Left renal pelvis (tissue), 4 donors: ENCODE measurements at regions not wholly inside any gene's neighbourhood (a gene's known extent, or its start where the extent isn't known, plus 50 kb on each side); places are given as distances from the start of the nearest gene placed in this dataset.

Source experiments
- DNase-seq, 4 donors: peaks; one replicate each; pipeline ENCODE4 v3.0.0-alpha.2; 2013; ENCODE audit warnings: low read depth in 4 of 4, low spot score in 3 of 4

DNA sequence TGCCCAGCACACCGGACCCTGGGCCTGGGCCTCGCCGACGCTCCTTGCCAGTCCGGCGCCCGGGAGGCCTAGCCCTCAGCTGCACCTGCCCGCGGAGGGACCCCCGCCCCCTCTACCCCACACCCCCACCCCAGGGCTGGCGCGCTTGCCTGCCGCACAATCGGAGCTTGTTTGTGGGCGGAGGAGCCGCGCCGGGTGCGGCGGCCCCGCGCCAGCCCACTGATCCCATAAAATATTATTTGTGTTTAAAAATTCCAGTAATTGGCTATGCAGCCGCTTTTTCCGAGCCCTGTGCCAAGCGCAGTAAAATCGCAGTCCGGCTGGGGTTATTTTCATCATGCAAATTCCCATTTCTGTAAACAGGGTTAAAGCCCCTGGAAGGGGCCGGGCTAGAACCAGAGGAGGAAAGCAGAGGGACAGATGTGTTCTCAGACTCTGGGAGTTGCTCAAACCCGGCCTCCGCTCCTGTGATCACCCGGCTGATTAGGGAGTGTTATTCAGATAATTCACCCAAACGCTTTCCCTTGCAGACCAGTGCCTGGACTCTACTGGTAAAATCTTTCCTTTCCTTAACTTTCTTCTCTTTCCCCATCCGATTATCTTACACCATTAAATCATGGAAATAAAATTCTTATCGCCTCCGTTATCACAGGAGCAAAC lies 93.1 kb downstream of the NCR2 start:
- DNase-seq = no peak

DNA sequence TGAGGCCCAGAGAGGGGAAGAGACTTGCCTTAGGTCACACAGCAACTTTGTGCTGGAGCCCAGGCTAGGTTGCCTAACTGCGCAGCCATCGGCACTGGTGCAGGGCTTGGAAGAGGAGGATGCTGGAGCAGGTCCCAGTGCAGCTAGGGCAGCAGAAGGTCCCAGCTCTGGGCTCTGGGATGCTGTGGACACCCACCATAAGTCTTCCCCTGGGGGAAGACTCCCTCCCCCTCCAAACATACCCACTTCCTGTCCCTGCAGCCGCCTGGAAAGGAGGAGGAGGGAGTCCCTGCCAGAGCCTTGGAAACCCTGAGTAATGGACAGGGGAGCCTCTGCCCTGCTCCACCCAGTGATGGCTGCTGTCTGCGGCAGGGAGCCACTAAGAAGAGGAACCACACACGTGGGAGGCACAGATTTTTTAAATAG lies 93.6 kb downstream of the NCR2 start:
- no peak for DNase-seq

DNA sequence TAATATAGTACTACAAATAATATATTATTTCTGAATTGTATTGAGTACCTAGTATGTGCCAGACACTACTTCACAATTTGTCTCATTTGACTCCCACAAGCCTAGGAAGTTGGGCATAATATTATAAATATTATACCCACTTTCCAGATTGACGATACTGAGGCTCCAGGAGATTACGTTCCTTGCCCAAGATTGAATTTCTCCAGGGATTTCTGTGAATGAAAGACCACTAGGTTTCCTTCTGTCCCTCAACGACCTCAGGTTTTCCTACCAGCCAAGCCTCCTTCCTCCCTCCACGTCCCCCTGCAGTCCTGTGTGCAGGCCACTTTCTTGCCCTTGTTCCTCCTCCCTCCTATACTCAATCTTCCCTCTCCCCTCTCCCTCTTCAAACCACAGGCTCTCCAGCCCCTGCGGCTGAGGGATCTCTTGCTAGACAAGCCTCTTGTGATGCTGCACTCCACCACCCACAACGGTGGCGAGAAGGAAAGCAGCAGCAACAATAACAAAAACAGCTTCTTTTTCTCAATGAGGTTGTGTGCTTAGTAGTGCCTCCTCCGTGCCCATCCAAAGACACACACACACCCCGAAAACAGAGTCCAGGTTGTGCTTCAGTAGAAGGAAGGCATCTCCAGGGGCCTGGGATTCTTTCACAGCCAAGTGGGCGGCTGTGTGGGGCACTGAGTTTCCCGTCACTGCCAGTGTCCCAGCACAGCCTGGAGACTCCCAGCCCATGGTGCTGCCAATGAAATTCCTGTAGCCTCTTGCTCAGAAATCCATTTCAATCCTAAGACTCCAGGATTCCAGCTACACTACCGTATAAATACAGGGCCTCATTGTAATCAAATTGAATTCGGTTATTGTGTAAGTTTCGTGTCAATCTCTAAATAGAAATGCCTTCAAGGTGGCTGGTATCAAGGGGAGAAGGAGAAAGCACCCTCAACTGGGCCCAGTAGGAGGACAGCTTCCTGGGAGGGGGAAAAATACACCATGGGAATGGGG lies 94.4 kb downstream of the NCR2 start:
- no peak for DNase-seq

DNA sequence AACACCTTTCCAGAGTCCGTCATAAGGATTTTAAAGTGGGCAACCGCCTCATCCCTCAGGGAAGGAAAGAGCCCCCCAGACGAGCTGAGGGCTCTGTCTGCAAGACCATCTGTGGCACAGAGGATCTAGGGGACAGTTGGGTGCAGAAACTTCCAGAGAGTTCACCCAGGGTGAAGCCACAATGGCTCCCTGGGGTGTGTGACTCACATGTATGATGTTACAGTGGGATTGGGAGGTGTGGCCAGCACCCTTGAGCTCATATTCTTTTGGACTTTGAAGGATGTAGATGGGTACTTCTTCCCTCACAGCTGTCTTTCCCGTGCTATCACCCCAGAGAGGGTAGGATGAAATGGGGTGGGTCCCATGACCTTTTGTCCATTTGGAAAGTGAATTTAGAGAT lies 95.5 kb downstream of the NCR2 start:
- no peak for DNase-seq

DNA sequence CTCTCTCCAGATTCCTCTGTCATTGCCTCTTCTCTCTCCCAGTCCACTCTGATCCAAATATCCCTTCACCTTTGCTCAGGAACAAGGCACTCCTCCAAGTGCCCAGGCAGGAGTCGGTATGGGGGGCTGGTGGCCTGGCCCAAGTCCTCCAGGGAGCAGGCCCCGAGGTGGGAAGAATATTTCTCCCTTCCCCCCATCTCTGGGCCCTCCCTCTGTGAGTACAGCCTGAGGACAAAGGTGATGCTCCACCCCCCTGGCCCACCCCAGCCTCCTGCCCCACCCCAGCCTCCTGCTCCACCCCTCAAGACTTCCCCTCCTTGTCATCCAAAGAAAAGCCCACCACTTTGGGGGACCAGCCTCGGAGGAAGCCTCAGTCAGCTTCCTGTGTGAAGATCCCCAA lies 96.9 kb downstream of the NCR2 start:
- DNase-seq = no peak

DNA sequence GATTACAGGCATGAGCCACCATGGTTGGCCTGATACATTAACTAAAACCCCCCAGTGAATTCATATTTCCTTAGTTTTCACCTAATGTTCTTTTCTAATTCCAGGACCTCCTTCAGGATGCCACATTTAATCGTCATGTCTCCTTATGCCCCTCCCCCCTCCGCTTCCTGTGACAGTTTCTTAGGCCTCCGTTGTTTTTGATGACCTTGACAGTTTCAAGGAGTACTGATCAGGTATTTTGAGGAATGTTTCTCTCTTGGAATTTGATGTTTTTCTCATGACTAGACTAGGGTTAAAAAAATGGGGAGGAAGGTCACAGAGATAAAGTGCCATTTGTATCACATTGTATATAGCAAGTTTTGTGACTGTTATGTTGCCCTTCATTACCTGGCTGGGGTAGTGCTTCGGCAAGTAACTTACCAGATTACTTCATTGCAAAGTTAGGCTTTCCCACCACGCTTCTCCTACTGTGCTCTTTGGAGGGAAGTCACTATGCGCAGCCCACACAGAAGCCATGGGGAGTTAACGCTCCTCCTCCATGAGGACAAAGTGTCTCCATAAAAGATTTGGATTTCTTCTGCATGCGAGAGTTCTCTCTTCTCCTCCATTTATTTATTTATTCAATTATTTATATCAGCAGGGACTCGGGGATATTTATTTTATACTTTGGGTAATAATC lies 99.5 kb downstream of the NCR2 start:
- DNase-seq = no peak

DNA sequence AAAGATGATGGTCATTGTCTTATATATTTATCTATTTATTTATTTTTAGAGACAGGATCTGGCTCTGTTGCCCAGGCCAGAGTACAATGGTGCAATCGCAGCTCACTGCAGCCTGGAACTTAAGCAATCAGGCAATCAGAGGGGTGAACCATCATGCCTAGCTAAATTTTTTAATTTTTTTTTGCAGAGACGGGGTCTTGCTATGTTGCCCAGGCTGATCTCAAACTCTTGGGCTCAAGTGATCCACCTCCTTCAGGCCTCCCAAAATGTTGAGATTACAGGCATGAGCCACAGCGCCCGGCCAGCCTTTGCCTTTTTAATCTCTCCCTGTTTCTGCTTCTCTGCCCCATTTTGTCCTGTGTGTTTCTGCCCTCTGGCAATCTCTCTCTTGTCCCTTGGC lies 102.2 kb downstream of the NCR2 start:
- DNase-seq = no peak

DNA sequence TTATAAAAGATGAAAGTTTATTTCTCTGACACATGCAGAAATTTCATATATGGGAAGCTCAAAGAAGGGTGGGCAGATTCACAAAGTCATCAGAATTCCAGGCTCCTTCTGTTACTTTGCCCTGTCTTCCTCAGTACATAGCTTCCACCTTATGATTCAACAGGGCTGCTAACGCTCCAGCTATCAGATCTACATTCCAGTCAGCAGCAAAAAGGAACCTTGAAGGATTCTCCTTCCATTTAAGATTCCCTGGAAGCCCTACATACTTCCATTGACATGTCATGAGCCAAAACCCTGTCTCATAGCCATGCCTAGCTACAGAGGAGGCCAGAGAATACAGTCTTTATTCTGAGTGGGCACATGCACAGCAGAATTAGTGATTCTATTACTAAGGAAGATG lies 103.3 kb downstream of the NCR2 start:
- no peak for DNase-seq

DNA sequence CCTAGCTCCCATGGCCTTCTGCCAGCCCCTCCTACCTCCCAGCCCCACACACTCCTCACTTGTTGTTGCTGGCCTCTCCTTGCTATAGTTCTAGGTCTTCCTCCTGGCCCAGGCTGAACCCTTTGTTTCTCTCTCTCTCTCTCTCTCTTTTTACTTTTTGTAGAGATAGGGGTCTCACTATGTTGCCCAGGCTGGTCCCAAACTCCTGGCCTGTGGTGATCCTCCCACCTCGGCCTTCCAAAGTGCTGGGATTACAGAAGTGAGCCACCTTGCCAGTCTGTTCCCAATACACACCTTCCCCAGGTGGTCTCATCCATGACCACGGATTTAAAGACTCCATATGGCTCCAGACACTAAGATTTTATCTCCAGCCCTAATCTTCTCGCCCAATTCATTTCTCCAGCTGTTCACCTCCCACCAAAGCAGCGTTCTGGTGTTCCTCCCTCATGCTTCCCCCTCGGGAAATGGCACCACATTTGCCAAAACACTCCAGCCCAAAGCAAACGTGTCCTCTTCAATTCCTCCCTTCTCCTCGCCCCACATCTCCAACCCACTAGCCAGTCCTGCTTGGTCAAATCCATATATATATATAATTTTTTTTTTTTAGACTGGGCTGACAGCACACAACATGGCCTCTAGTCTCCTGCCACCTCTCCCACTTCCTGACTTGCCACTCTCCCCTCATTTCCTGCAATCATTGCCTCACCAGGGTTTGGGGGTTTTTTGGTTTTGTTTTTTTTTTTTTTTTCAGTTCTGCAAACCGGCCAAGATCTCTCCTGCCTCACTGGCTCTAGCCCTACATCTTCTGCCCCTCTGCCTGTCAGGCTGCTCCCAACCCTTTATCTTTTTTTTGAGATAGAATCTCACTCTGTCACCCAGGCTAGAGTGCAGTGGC lies 104.4 kb downstream of the NCR2 start:
- DNase-seq = no peak

DNA sequence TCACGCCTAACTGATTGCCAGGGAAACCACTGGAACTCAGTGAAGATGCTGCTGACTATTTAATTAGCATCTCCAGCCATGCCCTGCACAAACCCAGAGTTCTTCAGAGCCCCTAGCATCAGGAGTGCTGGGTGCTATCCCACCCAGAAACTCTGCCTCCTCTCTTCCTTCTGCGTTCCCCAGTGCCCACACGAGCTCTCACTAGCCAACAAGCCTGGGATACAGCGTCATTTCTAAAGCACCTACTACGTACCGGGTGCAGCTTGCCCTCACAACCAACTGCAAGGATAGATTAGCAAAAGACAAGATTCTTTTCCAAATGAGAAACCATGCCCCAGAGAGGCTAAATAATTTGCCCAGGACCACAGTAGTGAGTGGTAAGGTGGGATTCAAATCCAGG lies 105.2 kb upstream of the FOXP4 start:
- no peak for DNase-seq

DNA sequence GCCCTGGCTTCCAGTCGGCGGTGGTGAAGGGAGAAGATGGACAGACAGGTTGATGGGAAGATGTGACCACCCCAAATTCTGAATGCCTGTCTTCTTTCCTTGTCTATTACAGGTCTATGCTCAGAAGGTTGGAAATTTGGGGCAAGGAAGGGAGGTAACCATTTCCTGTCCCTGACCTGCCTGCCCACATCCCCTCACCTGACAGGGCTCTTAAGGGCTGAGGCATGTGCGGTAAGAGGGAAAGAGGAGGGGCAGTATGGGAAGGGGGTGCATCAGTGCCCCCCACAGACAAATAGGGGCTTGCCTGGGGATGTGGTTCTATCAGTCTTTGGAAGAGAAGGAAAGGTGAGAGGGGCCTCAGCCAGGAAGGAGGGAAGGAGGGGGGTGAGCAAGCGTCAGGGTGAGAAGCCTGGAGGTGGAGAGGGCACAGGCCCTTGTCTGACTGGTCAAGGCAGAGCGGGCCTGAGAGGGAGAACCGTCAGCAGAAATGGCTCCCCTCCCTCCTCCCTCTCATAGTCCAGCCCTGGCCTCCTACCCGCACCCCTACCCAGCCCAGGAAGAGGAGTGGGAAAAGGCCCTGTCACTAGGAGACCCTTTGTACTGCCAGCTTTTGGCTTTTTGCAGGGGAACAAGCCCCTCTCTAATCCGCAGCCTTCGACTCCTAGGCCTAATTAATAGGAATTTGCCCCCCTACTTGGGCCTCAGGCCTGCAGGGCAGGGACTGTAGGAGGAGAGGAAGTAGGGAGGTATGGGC lies 104.4 kb upstream of the FOXP4 start:
- no peak for DNase-seq

DNA sequence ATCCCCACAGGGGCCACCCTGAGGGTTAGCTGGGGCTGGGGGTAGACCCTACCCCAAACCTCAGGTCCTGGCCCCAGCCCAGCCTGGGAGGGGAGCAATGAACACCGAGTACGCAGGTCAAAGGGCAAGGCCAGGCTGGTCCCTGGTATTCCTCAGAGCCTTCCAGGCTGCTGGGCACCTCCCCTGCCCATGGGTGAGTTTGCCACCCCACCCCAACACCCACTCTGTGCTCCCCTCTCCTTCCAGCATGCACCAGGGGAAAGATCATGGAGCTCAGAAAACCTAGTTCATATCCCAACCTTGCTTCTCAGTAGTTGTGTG lies 103.9 kb upstream of the FOXP4 start:
- no peak for DNase-seq

DNA sequence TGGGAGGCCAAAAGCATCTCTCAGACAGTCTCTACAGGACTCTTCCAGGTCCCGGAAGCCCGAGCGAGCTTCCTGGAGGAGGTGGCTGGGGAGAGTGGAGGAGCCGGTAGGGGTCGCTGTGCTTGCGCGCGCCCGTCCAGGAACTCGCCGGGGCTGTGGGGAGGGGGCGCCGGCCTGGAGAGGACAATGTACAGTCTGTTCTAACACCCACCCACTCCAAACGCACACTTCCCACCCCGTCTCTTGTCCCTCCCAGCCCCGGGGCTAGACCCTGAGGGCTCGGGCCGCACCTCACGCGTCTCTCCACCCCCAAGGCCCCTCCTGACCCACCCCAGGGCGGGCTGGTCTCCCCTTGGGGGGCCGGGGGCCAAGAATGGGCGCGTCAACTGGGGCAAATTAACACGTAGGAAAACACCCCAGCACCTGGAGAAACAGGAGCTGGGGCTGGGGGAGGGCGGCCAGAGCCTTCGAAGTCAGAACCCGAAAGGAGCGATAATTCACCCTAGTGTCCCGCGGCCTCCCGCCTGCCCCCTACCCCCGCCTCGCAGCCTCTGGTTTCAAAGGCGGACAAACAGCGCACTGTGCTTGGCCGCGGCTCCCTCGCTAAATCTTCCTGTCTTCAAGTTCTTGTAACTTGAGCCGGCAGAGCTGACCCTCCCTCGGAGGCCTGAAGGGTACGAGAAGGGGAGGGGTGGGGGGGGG lies 103.2 kb upstream of the FOXP4 start:
- peak in 3 of 4 donors; percentile 80 to 92 (median 85) for DNase-seq

DNA sequence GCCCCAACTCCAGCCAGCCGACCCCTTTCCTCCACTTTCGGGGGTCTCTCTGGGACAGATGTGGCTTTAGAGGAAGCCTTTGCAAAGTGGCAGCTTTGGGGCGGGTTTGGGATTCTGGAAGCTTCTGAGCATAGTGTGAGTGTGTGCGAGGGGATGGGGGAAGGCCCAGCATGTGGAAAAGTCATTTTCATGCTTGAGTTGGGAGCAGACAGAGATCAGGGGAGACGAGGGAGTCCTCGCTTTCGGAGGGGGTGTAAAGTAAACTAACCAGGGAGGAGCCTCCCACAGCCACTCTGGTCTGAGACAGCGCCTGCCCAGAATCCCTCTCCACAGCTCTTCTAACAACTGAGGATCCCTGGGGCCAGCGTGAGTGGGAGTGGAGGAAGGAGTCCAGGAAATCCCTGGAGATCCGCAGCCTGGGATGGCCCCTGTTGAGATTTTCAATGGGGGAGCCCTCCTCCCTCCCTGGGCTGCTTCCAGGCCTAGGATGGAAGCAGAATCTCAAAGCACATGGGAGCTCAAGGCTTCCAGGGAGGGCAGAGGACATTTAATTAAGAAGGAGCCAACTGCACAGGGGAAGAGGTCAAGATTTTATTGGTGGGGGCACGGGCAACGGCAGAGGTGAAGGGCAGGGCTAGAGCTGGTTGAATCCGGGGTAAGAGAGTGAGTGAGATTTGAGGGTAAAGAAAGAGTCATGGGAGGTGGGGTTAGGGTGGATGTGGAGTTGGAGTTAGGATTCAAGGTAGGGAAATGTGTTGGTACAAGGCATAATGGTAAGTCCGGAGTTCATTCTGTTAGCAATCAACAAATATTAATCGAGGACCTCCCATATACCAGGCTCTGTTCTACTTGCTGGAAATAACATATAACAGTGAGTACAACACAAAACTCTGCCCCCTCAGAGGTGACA lies 102.3 kb upstream of the FOXP4 start:
- no peak for DNase-seq

DNA sequence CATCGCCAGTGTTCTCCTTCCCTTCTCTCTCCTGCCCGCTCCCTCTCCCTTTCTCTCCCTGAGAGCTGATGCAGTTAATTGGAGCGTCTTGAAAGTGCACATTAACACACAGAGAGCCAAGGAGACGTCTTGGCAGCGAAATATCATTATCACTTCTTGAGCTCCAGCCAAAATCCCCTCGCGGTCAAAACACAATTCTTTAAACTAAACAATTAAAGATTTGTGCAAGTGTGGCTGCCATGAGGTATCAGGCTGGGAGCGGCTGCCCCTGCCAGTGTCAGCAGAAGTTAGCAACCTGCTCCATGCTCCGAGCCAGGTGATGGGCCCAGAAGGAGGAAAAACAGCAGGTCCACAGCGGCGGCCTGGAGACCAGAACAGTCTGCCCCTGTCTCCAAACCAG lies 100.9 kb upstream of the FOXP4 start:
- DNase-seq = no peak

DNA sequence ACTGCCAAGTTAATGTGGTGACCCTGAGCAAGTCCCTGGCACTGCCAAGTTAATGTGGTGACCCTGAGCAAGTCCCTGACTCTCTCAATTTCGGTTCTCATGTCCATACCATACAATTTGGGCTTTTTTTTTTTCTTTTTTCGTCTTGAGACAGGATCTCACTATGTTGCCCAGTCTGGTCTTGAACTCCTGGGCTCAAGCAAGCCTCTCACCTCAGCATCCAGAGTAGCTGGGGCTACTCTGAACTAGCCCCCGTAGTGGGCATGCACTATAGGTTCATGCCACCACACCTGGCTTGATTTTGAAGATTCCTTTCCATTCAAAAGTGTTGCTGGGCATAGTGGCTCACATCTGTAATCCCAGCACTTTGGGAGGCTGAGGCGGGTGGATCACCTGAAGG lies 100.0 kb upstream of the FOXP4 start:
- DNase-seq = no peak

DNA sequence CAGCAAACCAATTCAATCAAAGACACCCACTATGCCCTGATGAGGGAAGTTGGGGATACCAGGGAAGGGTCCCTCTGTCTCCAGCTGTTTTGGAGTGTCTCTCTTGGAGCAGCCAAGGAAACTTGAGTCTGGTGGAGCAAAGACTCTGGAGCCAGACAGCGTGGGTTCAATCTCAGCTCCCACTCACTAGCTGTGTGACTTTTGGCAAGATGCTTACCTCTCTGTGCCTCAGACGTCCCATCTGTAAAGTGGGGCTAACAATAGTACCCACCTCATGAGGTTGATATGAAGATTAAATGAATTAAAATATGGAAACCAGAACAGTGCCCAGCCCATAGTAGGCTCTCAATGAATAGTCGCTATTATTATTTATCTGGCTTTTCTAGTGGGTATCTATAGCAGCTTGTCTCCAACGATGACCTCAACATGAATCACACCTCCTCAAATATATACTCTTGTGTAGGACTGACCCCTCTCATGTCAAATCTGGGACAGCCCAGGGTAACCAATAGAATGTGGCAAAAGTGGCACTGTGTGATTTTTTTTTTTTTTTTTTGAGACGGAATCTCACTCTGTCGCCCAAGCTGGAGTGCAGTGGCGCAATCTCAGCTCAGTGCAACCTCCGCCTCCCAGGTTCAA lies 99.2 kb upstream of the FOXP4 start:
- no peak for DNase-seq

DNA sequence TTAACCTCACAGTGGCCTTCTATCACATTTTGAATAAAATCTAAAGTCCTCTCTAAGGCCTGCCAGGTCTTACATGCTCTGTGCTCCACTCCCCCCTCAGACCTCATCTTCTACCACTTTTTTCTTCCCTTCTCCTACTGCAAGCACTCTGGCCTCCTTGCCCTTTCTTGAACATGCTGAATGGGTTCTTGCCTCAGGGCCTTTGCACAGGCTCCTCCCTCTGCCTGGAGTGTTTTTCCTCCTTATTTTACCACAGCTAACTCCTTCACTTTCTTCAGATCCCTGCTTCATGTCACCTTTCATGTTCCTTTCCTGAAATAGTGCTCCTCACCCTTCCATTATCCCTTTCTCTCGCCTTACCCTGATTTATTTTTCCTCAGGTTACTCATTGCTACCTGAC lies 97.9 kb upstream of the FOXP4 start:
- DNase-seq = no peak
